ENCODE measurements at regions not wholly inside any gene's neighbourhood (a gene's known extent, or its start where the extent isn't known, plus 50 kb on each side); places are given as distances from the start of the nearest gene placed in this dataset.
"Not testable (repeated sequence)": the region's sequence is repeated elsewhere in the genome, so short reads cannot be mapped to it uniquely, and the experiment has no call there.

- H3K9me3 ChIP-seq (ENCODE audit: control insufficient read depth, low read length) = no peaks in the 10 kb centered on the region
- DNase-seq (no peak), ATAC-seq (no peak)
- H3K27me3 ChIP-seq (ENCODE audit: control insufficient read depth, insufficient read depth) = no peaks in the 10 kb centered on the region
- WGBS = 71% methylated on average over 4 of the region's 4 CpGs
- intact Hi-C loops (cut with DNase I) = no loop called here
- no peak overlapping the region for H3K27ac ChIP-seq (ENCODE audit: low read length)
- H3K4me3 ChIP-seq (ENCODE audit: low read length) = no peak overlapping the region
- no peaks in the 10 kb centered on the region for H3K4me1 ChIP-seq (ENCODE audit: control insufficient read depth, insufficient read depth, low read length)
Observed at GRCh38 chr3:95227092-95227491, 1164.2 kb downstream of the NSUN3 start.

- intact Hi-C loops (cut with DNase I) = no loop called here
- ATAC-seq (no peak), DNase-seq (no peak)
- Histone ChIP-seq H3K9me3 (ENCODE audit: control insufficient read depth, low read length) (no peaks in the 10 kb centered on the region), H3K4me1 (ENCODE audit: control insufficient read depth, insufficient read depth, low read length) (no peaks in the 10 kb centered on the region), H3K27ac (ENCODE audit: low read length) (no peak overlapping the region), H3K27me3 (ENCODE audit: control insufficient read depth, insufficient read depth) (no peaks in the 10 kb centered on the region), H3K4me3 (ENCODE audit: low read length) (no peak overlapping the region)
- WGBS = 90% methylated on average over 7 of the region's 7 CpGs
Observed at GRCh38 chr3:95228416-95228815, 1165.6 kb downstream of the NSUN3 start.

GRCh38 chr3:95235916-95236315, 1173.1 kb downstream of the NSUN3 start:
- no peak overlapping the region for H3K4me3 ChIP-seq (ENCODE audit: low read length)
- H3K4me1 ChIP-seq (ENCODE audit: control insufficient read depth, insufficient read depth, low read length) = no peaks in the 10 kb centered on the region
- H3K27me3 ChIP-seq (ENCODE audit: control insufficient read depth, insufficient read depth) = no peaks in the 10 kb centered on the region
- intact Hi-C loops (cut with DNase I) = no loop called here
- H3K27ac ChIP-seq (ENCODE audit: low read length) = no peak overlapping the region
- H3K9me3 ChIP-seq (ENCODE audit: control insufficient read depth, low read length) = no peaks in the 10 kb centered on the region
- DNase-seq (no peak), ATAC-seq (no peak)

- no peak for ATAC-seq
- DNase-seq = no peak
- Histone ChIP-seq H3K4me1 (ENCODE audit: control insufficient read depth, insufficient read depth, low read length) (no peaks in the 10 kb centered on the region), H3K27ac (ENCODE audit: low read length) (no peak overlapping the region), H3K4me3 (ENCODE audit: low read length) (no peak overlapping the region), H3K9me3 (ENCODE audit: control insufficient read depth, low read length) (no peaks in the 10 kb centered on the region), H3K27me3 (ENCODE audit: control insufficient read depth, insufficient read depth) (no peaks in the 10 kb centered on the region)
- intact Hi-C loops (cut with DNase I) = no loop called here
- 38% methylated on average over 2 of the region's 2 CpGs for WGBS
Observed at GRCh38 chr3:95237783-95238182, 1174.9 kb downstream of the NSUN3 start.

GRCh38 chr3:95240395-95240794, 1177.5 kb downstream of the NSUN3 start:
- H3K4me1 ChIP-seq (ENCODE audit: control insufficient read depth, insufficient read depth, low read length) = no peaks in the 10 kb centered on the region
- H3K4me3 ChIP-seq (ENCODE audit: low read length) = no peak overlapping the region
- H3K9me3 ChIP-seq (ENCODE audit: control insufficient read depth, low read length) = no peaks in the 10 kb centered on the region
- no peaks in the 10 kb centered on the region for H3K27me3 ChIP-seq (ENCODE audit: control insufficient read depth, insufficient read depth)
- DNase-seq (no peak), ATAC-seq (no peak)
- intact Hi-C loops (cut with DNase I) = no loop called here
- 76% methylated on average over 2 of the region's 2 CpGs for WGBS
- no peak overlapping the region for H3K27ac ChIP-seq (ENCODE audit: low read length)

GRCh38 chr3:95241256-95241655, 1178.4 kb downstream of the NSUN3 start:
- H3K9me3 ChIP-seq (ENCODE audit: control insufficient read depth, low read length); intact Hi-C loops (cut with DNase I); H3K27ac ChIP-seq (ENCODE audit: low read length); H3K27me3 ChIP-seq (ENCODE audit: control insufficient read depth, insufficient read depth); DNase-seq; H3K4me3 ChIP-seq (ENCODE audit: low read length); ATAC-seq; H3K4me1 ChIP-seq (ENCODE audit: control insufficient read depth, insufficient read depth, low read length): not testable (repeated sequence)
- 89% methylated on average over 9 of the region's 9 CpGs for WGBS

GRCh38 chr3:95246413-95246812, 1183.6 kb downstream of the NSUN3 start:
- H3K27me3 ChIP-seq (ENCODE audit: control insufficient read depth, insufficient read depth) = no peaks in the 10 kb centered on the region
- ATAC-seq (no peak), DNase-seq (no peak)
- no peaks in the 10 kb centered on the region for H3K4me1 ChIP-seq (ENCODE audit: control insufficient read depth, insufficient read depth, low read length)
- no peak overlapping the region for H3K27ac ChIP-seq (ENCODE audit: low read length)
- no peaks in the 10 kb centered on the region for H3K9me3 ChIP-seq (ENCODE audit: control insufficient read depth, low read length)
- 74% methylated on average over 5 of the region's 5 CpGs for WGBS
- intact Hi-C loops (cut with DNase I) = no loop called here
- H3K4me3 ChIP-seq (ENCODE audit: low read length) = no peak overlapping the region

GRCh38 chr3:95254061-95254460, 1191.2 kb downstream of the NSUN3 start:
- Histone ChIP-seq H3K27me3 (ENCODE audit: control insufficient read depth, insufficient read depth) (no peaks in the 10 kb centered on the region), H3K4me3 (ENCODE audit: low read length) (no peak overlapping the region), H3K27ac (ENCODE audit: low read length) (no peak overlapping the region), H3K4me1 (ENCODE audit: control insufficient read depth, insufficient read depth, low read length) (no peaks in the 10 kb centered on the region), H3K9me3 (ENCODE audit: control insufficient read depth, low read length) (no peaks in the 10 kb centered on the region)
- ATAC-seq (no peak), DNase-seq (no peak)
- intact Hi-C loops (cut with DNase I) = no loop called here

- intact Hi-C loops (cut with DNase I) = no loop called here
- WGBS = 87% methylated on average over 6 of the region's 6 CpGs
- H3K9me3 ChIP-seq (ENCODE audit: control insufficient read depth, low read length) = no peaks in the 10 kb centered on the region
- DNase-seq (no peak), ATAC-seq (no peak)
- H3K27me3 ChIP-seq (ENCODE audit: control insufficient read depth, insufficient read depth) = no peaks in the 10 kb centered on the region
- H3K4me3 ChIP-seq (ENCODE audit: low read length) = no peak overlapping the region
- H3K27ac ChIP-seq (ENCODE audit: low read length) = no peak overlapping the region
- no peaks in the 10 kb centered on the region for H3K4me1 ChIP-seq (ENCODE audit: control insufficient read depth, insufficient read depth, low read length)
Observed at GRCh38 chr3:95254758-95255157, 1191.9 kb downstream of the NSUN3 start.

GRCh38 chr3:95265129-95265528, 1202.3 kb downstream of the NSUN3 start:
- Histone ChIP-seq H3K9me3 (ENCODE audit: control insufficient read depth, low read length) (no peaks in the 10 kb centered on the region), H3K4me3 (ENCODE audit: low read length) (no peak overlapping the region), H3K27ac (ENCODE audit: low read length) (no peak overlapping the region), H3K4me1 (ENCODE audit: control insufficient read depth, insufficient read depth, low read length) (no peaks in the 10 kb centered on the region), H3K27me3 (ENCODE audit: control insufficient read depth, insufficient read depth) (no peaks in the 10 kb centered on the region)
- DNase-seq (no peak), ATAC-seq (no peak)
- WGBS = 67% methylated on average over 3 of the region's 3 CpGs
- intact Hi-C loops (cut with DNase I) = no loop called here

- 29% methylated on average over 1 of the region's 1 CpG for WGBS
- no peak overlapping the region for H3K27ac ChIP-seq (ENCODE audit: low read length)
- H3K4me1 ChIP-seq (ENCODE audit: control insufficient read depth, insufficient read depth, low read length) = no peaks in the 10 kb centered on the region
- no peak overlapping the region for H3K4me3 ChIP-seq (ENCODE audit: low read length)
- H3K9me3 ChIP-seq (ENCODE audit: control insufficient read depth, low read length) = no peaks in the 10 kb centered on the region
- DNase-seq = no peak
- no peak for ATAC-seq
- intact Hi-C loops (cut with DNase I) = no loop called here
- no peaks in the 10 kb centered on the region for H3K27me3 ChIP-seq (ENCODE audit: control insufficient read depth, insufficient read depth)
Observed at GRCh38 chr3:95271395-95271794, 1208.5 kb downstream of the NSUN3 start.

GRCh38 chr3:95272166-95272565, 1209.3 kb downstream of the NSUN3 start:
- Histone ChIP-seq H3K4me1 (ENCODE audit: control insufficient read depth, insufficient read depth, low read length) (no peaks in the 10 kb centered on the region), H3K27ac (ENCODE audit: low read length) (no peak overlapping the region), H3K27me3 (ENCODE audit: control insufficient read depth, insufficient read depth) (no peaks in the 10 kb centered on the region), H3K9me3 (ENCODE audit: control insufficient read depth, low read length) (no peaks in the 10 kb centered on the region), H3K4me3 (ENCODE audit: low read length) (no peak overlapping the region)
- intact Hi-C loops (cut with DNase I) = no loop called here
- WGBS = 79% methylated on average over 3 of the region's 3 CpGs
- DNase-seq (no peak), ATAC-seq (no peak)
